Renal cortical epithelial cell (primary cell): ENCODE measurements at regions not wholly inside any gene's neighbourhood (a gene's known extent, or its start where the extent isn't known, plus 50 kb on each side); places are given as distances from the start of the nearest gene placed in this dataset.
"Not testable (repeated sequence)": the region's sequence is repeated elsewhere in the genome, so short reads cannot be mapped to it uniquely, and the experiment has no call there.

Experiments
- DNase-seq: peaks from one replicate; pipeline ENCODE4 v3.0.0-alpha.2; 2011; ENCODE audit warnings: low read depth

GRCh38 chr10:65032867-65033769 is 1511.9 kb downstream of the REEP3 start:
- no peak for DNase-seq

DNA sequence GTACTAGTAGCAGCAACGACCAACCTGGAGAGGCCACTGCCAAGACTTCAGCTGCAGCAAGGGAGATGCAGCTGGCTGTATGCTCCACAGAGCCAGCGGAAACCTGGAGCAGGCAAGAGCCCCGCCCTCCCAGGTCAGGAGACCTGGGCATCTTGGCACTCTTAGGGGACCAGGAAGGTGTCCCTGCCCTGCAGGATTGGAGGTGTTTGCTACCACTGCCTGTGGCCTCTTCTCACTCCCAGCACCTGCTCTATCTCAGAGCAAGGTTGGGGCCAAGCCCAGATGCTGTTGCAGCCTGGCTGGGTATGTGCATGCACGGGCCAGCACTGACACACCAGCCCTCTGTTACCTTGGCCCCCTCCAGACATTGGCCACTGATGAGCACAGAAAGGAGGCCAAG is 1512.8 kb downstream of the REEP3 start:
- no peak for DNase-seq

DNA sequence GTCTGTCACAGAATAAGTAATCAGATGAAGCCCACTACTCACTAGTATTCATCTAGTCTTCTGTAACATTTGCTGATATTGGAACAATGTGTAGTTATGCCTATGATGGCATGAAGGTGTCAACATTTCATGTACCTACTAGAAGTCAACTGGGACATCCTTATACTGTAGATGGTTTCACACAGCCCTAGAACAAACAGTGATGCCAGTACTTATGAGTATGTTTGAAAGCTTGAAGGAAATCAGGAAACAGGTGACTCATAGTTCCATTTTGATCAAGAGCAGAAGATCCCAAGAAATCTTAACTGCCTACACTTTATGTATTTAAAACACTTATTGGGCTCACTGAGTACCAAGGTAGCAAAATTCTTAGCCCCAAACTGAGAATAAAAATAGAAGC is 1519.6 kb downstream of the REEP3 start:
- no peak for DNase-seq

GRCh38 chr10:65041307-65041706 is 1520.1 kb downstream of the REEP3 start:
- no peak for DNase-seq

- DNase-seq: no peak
Measured at GRCh38 chr10:65042496-65042895, 1521.3 kb downstream of the REEP3 start.

DNA sequence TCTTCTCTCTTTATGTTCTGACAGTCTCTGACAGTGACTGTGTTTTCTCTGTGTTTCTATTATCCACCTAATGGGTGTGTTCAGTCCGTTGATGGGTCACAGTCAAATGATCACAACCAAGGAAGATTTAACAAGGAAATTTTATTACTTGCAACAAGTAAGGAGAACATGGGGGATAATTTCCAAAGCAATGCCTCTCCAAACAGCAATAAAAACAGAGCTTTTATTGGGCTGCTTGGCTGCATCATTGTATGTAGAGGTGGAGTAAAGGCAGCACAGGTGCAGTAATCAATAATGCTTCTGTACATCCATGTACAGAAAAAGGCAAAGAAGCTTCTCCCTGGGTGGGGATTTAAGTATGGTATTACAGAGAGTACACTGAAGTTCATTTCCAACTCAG is 1525.6 kb downstream of the REEP3 start:
- no peak for DNase-seq

DNA sequence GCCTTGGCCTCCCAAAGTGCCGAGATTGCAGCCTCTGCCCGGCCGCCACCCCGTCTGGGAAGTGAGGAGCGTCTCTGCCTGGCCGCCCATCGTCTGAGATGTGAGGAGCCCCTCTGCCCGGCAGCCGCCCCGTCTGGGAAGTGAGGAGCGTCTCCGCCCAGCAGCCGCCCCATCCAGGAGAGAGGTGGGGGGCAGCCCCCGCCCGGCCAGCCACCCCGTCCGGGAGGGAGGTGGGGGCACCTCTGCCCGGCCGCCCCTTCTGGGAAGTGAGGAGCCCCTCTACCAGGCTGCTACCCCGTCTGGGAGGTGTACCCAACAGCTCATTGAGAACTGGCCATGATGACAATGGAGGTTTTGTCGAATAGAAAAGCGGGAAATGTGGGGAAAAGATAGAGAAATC is 1530.9 kb downstream of the REEP3 start:
- not testable (repeated sequence) for DNase-seq

- not testable (repeated sequence) for DNase-seq
Measured at GRCh38 chr10:65053397-65053796, 1532.2 kb downstream of the REEP3 start.

GRCh38 chr10:65053831-65054351 is 1532.7 kb downstream of the REEP3 start:
- DNase-seq: not testable (repeated sequence)

DNA sequence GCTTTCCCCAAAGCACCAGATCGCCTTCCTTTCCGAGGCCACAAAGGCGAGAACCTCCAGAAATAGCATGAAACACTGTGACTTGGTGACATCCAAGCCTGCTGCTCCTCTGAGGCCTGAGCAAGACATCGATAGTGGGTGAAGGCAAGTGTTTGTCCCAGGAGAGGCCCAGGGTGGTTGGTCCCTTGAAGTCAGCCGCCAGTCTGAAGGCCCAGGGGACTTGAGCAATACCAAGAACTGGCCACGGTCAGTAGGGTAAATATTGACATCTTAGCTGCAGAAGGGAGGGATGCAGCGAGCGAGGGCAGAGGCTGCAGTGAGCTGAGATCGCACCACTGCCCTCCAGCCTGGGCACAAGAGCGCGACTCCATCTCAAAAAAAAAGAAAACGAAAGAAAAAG is 1533.5 kb downstream of the REEP3 start:
- not testable (repeated sequence) for DNase-seq

GRCh38 chr10:65065278-65065677 is 1544.1 kb downstream of the REEP3 start:
- no peak for DNase-seq

DNA sequence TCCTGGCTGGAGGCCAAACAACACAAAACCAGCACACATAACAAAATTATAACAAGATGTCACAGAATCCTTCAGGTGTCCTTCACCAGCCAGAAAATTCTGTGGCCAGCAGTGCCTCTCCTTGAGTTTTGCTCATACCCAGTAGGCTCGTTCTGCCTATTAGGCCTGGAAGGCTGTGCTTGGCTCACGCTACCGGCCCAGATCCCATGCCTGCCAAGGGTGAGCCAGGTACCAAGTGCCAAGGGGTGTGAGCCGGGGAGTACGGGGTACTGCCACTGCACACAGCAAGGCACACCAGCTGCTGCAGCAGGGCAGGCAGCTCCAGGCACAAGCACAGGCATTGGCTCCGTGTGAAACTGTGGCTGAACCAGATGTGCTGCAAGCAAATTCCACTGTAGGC is 1562.0 kb downstream of the REEP3 start:
- no peak for DNase-seq

DNA sequence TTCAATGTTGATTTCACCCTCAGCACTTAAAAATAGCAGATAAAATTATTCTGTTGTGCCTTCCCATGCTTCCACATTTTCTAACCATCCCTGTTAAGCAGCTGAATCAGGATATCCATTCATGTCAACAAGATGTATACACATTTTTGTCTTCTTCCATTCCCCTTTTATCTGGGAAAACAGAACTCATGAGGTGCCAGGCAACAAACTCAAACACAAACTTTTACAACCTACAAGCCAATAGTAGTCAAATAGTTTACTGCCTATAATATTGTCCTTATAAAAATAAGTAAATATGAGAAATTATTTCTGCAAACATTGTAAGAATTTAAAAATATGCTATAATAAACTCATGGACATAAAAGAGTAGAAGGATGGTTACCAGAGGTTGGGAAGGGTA is 1569.8 kb downstream of the REEP3 start:
- no peak for DNase-seq

- DNase-seq: no peak
Measured at GRCh38 chr10:65100146-65100545, 1578.9 kb downstream of the REEP3 start.

DNA sequence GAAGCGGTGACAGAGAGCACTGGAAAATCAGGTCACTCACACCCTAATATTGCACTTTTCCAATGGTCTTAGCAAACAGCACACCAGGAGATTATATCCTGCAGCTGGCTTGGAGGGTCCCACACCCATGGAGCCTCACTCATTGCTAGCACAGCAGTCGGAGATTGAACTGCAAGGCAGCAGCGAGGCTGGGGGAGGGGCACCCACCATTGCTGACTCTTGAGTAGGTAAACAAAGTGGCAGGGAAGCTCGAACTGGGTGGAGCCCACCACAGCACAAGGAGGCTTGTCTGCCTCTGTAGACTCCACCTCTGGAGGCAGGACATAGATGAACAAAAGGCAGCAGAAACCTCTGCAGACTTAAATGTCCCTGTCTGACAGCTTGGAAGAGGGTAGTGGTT is 1579.7 kb downstream of the REEP3 start:
- not testable (repeated sequence) for DNase-seq

DNA sequence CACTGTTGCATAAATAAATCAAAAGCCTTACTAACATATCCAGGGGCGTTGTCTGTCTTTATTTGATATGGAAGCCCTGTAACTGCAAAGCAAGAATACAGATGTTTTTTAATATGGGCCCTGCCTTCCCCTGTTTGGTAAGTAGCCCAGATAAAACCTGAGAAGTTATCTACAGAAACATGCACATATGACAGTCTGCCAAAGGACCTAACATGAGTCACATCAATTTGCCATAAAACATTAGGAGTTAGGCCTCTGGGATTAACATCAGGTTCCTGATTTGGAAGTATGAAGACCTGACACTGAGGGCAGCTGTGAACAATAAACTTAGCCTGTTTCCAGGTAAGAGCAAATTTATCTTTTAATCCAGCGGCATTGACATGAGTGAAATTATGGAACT is 1588.8 kb downstream of the REEP3 start:
- no peak for DNase-seq

- DNase-seq: not testable (repeated sequence)
Measured at GRCh38 chr10:65111059-65111458, 1589.9 kb downstream of the REEP3 start.

- DNase-seq: no peak
Measured at GRCh38 chr10:65112573-65112972, 1591.4 kb downstream of the REEP3 start.

GRCh38 chr10:65123120-65123519 is 1601.9 kb downstream of the REEP3 start:
- peak; percentile 35 for DNase-seq

DNA sequence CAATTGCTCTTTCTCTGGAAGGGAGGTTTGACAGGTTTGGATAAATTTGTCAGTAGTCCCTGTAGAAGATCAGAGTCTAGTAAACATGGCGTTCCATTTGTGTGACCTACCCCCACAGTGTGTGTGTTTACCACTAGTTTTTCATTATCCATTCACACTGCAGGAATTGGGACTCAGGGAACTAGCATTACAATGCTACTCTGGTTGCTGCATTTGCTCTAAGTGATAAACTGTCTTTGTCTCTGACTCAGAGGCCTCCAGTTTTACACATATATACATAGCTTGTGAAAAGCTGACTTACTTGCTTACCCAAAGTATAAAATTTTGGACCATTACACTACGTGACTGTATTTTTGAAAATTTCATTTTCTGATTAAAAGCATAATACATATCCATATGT is 1604.0 kb downstream of the REEP3 start:
- DNase-seq: no peak

DNA sequence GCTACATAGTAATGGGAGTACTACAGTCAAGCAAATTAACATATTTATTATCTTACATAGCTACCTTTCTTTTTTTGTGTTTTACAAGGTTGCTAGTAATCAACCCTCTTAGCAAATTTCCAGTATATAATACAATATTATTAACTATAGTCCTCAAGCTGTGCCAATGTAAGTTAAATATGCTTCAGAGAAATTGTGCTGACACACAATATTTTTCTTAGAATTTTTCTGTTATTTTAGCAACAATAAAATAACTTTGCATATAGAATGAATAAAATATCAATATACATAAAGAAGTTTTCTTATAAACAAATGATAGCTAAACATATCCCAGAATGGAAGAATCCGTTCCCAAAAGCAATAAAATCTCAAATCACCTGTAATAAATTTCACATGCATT is 1605.1 kb downstream of the REEP3 start:
- no peak for DNase-seq

DNA sequence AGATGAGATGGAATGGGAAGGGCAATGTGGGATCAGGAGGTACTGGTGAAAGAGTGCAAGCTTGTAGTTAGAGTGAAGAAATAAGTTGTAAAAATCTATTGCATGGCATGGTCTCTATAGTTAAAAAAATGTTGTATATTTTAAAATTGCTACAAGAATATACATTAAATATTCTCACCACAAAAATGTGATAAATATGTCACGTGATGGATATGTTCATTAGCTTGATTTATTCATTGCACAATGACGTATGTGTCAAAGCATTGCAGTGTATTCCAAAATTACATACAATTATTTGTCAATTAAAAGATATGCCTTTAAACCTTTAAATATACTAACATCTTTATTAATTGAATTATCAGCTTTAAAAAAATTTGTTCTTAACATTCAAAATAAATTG is 1607.1 kb downstream of the REEP3 start:
- no peak for DNase-seq

GRCh38 chr10:65130162-65130758 is 1609.1 kb downstream of the REEP3 start:
- DNase-seq: no peak
